Transverse colon (tissue), 4 donors: ENCODE measurements at regions not wholly inside any gene's neighbourhood (a gene's known extent, or its start where the extent isn't known, plus 50 kb on each side); places are given as distances from the start of the nearest gene placed in this dataset.

ENCODE experiments used
- DNase-seq: peaks from one replicate; pipeline ENCODE4 v3.0.0-alpha.2; 2019
- H3K27ac ChIP-seq, 4 donors: fragments of 200-600 bp; sonication (generic); 2 replicates each; pipeline ENCODE4 v1.5.1; 2016 to 2018; ENCODE audit warnings: inconsistent platforms in 4 of 4
- H3K27me3 ChIP-seq: fragments of 200-600 bp; sonication (generic); 2 replicates; pipeline ENCODE4 v1.5.1; 2017; ENCODE audit warnings: inconsistent platforms
- H3K36me3 ChIP-seq, 4 donors: fragments of 200-600 bp; sonication (generic); 2 replicates each; pipeline ENCODE4 v1.5.1; 2017 to 2019; ENCODE audit warnings: inconsistent platforms in 4 of 4
- H3K4me1 ChIP-seq, 4 donors: fragments of 200-600 bp; sonication (generic); 2 replicates each; pipeline ENCODE4 v1.5.1; 2017 to 2020; ENCODE audit warnings: inconsistent platforms in 4 of 4
- H3K4me3 ChIP-seq, 4 donors: fragments of 200-600 bp; sonication (generic); 1 replicate in 1 of 4; 2 replicates in 3 of 4; pipeline versions ENCODE4 v1.5.1 to v1.6.1; 2017 to 2019; ENCODE audit warnings: inconsistent platforms in 4 of 4
- H3K9me3 ChIP-seq, 2 donors: fragments of 200-600 bp; sonication (generic); 2 replicates each; pipeline ENCODE4 v1.5.1; 2017 to 2019; ENCODE audit warnings: inconsistent platforms in 2 of 2
- EP300 ChIP-seq: sonication (generic); formaldehyde crosslinking; IDR thresholded peaks from one replicate; pipeline ENCODE4 v1.6.1; 2017; ENCODE audit warnings: antibody characterized with exemption, low read depth
- POLR2A ChIP-seq: fragments of 450-650 bp; IDR thresholded peaks from one replicate; pipeline ENCODE4 v1.6.1; 2016; ENCODE audit warnings: antibody characterized with exemption, mild to moderate bottlenecking, moderate library complexity
- POLR2AphosphoS5 ChIP-seq, 3 donors: sonication (generic); formaldehyde crosslinking; IDR thresholded peaks; one replicate each; pipeline ENCODE4 v1.6.1; 2016; ENCODE audit warnings: antibody characterized with exemption in 3 of 3
- WGBS, 2 donors: methylation state at CpG; one replicate each; pipeline ENCODE4 v1.1.5; 2018; ENCODE audit warnings: low coverage in 1 of 2; 5-methylcytosine and 5-hydroxymethylcytosine counted together
- in situ Hi-C, 4 donors: fragments of 200-750 bp; cut with MboI; loops; one replicate each; pipeline versions ENCODE4 v1.15.0 to v1.15.1; 2017; ENCODE audit warnings: low sequenced_read_pairs in 3 of 4, low pct_ligation_motif_present in 1 of 4, low pct_unique_long_range_greater_than_20kb in 1 of 4
- intact Hi-C: fragments of 100-400 bp; cut with DNase I; formaldehyde crosslinking; loops from one replicate; pipeline ENCODE4 v1.15.1; 2023; ENCODE audit warnings: low total_unique reads
- TF ChIP-seq, protein P1 (sequence below), 5 experiments: fragments of 200-600 bp in 3 of 5; fragments of 450-650 bp in 2 of 5; sonication (generic) in 3 of 5; IDR thresholded peaks; 1 replicate in 2 of 5; 2 replicates in 3 of 5; pipeline ENCODE4 v1.5.1; 2016 to 2017; ENCODE audit warnings: antibody characterized with exemption in 5 of 5, inconsistent platforms in 3 of 5, mild to moderate bottlenecking in 2 of 5, moderate library complexity in 1 of 5

- Histone ChIP-seq H3K27me3 (no peaks in the 10 kb centered on the region), H3K36me3 (no peaks in the 10 kb centered on the region), H3K4me1 (no peaks in the 10 kb centered on the region), H3K27ac (no peak overlapping the region), H3K4me3 (no peak overlapping the region), H3K9me3 (no peaks in the 10 kb centered on the region)
- in situ Hi-C loops (no loop called here), intact Hi-C loops (no loop called here)
- TF ChIP-seq, protein P1, sequence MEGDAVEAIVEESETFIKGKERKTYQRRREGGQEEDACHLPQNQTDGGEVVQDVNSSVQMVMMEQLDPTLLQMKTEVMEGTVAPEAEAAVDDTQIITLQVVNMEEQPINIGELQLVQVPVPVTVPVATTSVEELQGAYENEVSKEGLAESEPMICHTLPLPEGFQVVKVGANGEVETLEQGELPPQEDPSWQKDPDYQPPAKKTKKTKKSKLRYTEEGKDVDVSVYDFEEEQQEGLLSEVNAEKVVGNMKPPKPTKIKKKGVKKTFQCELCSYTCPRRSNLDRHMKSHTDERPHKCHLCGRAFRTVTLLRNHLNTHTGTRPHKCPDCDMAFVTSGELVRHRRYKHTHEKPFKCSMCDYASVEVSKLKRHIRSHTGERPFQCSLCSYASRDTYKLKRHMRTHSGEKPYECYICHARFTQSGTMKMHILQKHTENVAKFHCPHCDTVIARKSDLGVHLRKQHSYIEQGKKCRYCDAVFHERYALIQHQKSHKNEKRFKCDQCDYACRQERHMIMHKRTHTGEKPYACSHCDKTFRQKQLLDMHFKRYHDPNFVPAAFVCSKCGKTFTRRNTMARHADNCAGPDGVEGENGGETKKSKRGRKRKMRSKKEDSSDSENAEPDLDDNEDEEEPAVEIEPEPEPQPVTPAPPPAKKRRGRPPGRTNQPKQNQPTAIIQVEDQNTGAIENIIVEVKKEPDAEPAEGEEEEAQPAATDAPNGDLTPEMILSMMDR (IDR thresholded peaks at IDR 0.05), result no peak
- TF ChIP-seq POLR2A, result no peak
- DNase-seq, result no peak
- 90 to 94% methylated on average over 2 of the region's 2 CpGs for WGBS, 2 donors
Measured at GRCh38 chr4:171087089-171087488, 726.1 kb upstream of the GALNTL6 start.

- in situ Hi-C loops, result no loop called here
Measured at GRCh38 chr4:171067422-171067821, 745.8 kb upstream of the GALNTL6 start.

DNA sequence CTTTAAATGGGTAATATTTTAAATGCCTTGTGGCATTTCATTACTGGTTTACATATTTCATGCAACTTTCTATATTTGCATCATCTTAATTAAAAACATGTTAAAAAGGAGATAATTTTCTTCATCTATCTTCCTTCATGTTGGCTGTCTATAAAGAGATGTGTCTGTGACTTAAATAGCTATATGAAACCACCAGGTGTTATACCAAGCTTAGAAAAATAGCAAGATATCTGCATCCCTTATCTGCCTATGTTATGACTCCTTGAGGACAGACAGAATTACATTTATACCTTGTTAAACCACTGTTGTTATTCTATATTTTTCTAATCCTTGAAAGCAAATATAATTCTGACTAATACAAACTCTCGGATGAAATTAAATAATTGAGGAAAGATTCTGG is 763.8 kb upstream of the GALNTL6 start:
- no peaks in the 10 kb centered on the region for H3K4me1 ChIP-seq
- DNase-seq, result no peak
- in situ Hi-C loops, result no loop called here
- no peak for TF ChIP-seq POLR2AphosphoS5 (IDR thresholded peaks at IDR 0.05)
- no peak for TF ChIP-seq EP300
- no peak for TF ChIP-seq POLR2A
- TF ChIP-seq, protein P1 (IDR thresholded peaks at IDR 0.05), result no peak
- no peaks in the 10 kb centered on the region for H3K36me3 ChIP-seq
- WGBS, 2 donors, result 56 to 72% methylated on average over 1 of the region's 1 CpG
- H3K9me3 ChIP-seq, result no peaks in the 10 kb centered on the region
- intact Hi-C loops, result no loop called here
- H3K27me3 ChIP-seq, result no peaks in the 10 kb centered on the region
- no peak overlapping the region for H3K27ac ChIP-seq
- no peak overlapping the region for H3K4me3 ChIP-seq

More at GRCh38 chr4:171067422-171067821, 745.8 kb upstream of the GALNTL6 start:
- Histone ChIP-seq H3K36me3 (no peaks in the 10 kb centered on the region), H3K27ac (no peak overlapping the region), H3K9me3 (no peaks in the 10 kb centered on the region), H3K4me3 (no peak overlapping the region), H3K27me3 (no peaks in the 10 kb centered on the region), H3K4me1 (no peaks in the 10 kb centered on the region)
- 57 to 71% methylated on average over 1 of the region's 1 CpG for WGBS, 2 donors
- intact Hi-C loops, result no loop called here
- TF ChIP-seq, protein P1 (IDR thresholded peaks at IDR 0.05), result no peak
- no peak for TF ChIP-seq POLR2A
- TF ChIP-seq POLR2AphosphoS5 (IDR thresholded peaks at IDR 0.05), result no peak
- TF ChIP-seq EP300, result no peak
- no peak for DNase-seq

GRCh38 chr4:171042989-171043524 is 770.1 kb upstream of the GALNTL6 start:
- in situ Hi-C loops (no loop called here), intact Hi-C loops (no loop called here)
- Histone ChIP-seq H3K27ac (no peak overlapping the region), H3K9me3 (no peaks in the 10 kb centered on the region), H3K36me3 (no peaks in the 10 kb centered on the region), H3K4me1 (no peaks in the 10 kb centered on the region), H3K4me3 (no peak overlapping the region), H3K27me3 (no peaks in the 10 kb centered on the region)
- TF ChIP-seq POLR2AphosphoS5 (IDR thresholded peaks at IDR 0.05) (no peak), EP300 (no peak)
- TF ChIP-seq, protein P1 (IDR thresholded peaks at IDR 0.05), result no peak
- 97% methylated on average over 28 of the region's 46 CpGs; no CpG with 5 or more reads in 1 of the 2 donors for WGBS, 2 donors
- DNase-seq, result no peak
